ENCODE measurements at regions not wholly inside any gene's neighbourhood (a gene's known extent, or its start where the extent isn't known, plus 50 kb on each side); places are given as distances from the start of the nearest gene placed in this dataset.

DNA sequence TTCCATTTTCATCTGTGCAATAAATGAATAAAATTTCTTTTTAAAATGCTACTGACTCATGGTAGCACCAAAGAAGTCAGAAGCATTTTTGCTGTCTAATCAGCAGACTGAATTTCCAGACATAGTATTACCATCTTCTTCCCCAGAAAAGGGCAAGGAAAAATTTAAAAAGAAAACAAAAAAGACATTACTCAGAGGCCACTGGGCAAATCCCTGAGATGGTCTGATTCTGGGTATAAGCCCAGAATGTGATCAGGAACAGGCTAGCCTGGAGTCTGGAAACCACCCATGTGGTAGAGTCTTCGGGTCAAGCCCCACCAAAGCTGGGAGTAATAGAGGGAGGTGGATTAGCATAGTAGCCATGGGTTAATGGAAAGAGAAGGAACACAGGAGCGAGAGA is 342.8 kb downstream of the FBXW7 start:
- TF ChIP-seq, protein P1, sequence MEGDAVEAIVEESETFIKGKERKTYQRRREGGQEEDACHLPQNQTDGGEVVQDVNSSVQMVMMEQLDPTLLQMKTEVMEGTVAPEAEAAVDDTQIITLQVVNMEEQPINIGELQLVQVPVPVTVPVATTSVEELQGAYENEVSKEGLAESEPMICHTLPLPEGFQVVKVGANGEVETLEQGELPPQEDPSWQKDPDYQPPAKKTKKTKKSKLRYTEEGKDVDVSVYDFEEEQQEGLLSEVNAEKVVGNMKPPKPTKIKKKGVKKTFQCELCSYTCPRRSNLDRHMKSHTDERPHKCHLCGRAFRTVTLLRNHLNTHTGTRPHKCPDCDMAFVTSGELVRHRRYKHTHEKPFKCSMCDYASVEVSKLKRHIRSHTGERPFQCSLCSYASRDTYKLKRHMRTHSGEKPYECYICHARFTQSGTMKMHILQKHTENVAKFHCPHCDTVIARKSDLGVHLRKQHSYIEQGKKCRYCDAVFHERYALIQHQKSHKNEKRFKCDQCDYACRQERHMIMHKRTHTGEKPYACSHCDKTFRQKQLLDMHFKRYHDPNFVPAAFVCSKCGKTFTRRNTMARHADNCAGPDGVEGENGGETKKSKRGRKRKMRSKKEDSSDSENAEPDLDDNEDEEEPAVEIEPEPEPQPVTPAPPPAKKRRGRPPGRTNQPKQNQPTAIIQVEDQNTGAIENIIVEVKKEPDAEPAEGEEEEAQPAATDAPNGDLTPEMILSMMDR (conservative IDR thresholded peaks at IDR 0.05; ENCODE audit: low read length) = no peak
- TF ChIP-seq EZH2phosphoT487 (IDR thresholded peaks at IDR 0.05; ENCODE audit: borderline replicate concordance) = no peak

All from Loucy (cell line).